SK-N-SH (cell line): ENCODE measurements at regions not wholly inside any gene's neighbourhood (a gene's known extent, or its start where the extent isn't known, plus 50 kb on each side); places are given as distances from the start of the nearest gene placed in this dataset.

Experiments used
- CTCF ChIA-PET: fragments of 300-600, 350-600 bp; formaldehyde crosslinking; extraction: SDS; loops from one replicate; lab custom pipeline; 2021; lab: Yijun Ruan, JAX
- POLR2A ChIA-PET: fragments of 350-600 bp; sonication (Branson Sonifier 250); formaldehyde crosslinking; extraction: SDS; loops from one replicate; lab custom pipeline; 2020; ENCODE audit warnings: antibody characterized with exemption, inconsistent platforms; lab: Yijun Ruan, JAX
- DNase-seq: peaks from one replicate; pipeline ENCODE4 v3.0.0; 2012
- H2AFZ ChIP-seq: fragments of 200-600 bp; sonication (generic); 2 replicates; pipeline ENCODE4 v1.8.1; 2016; ENCODE audit warnings: antibody characterized with exemption, mild to moderate bottlenecking, low read depth
- H3F3A ChIP-seq: fragments of 200-600 bp; sonication (generic); replicated peaks from 2 replicates; pipeline ENCODE3; 2016; ENCODE audit warnings: antibody characterized with exemption, mild to moderate bottlenecking; ENCODE audit not compliant: insufficient read depth
- H3K27ac ChIP-seq, 2 experiments: fragments of 200-500 bp in 1 of 2; fragments of 200-600 bp in 1 of 2; sonication (Bioruptor generic) in 1 of 2; sonication (generic), shearing (Covaris generic) in 1 of 2; 2 replicates each; pipeline versions ENCODE4 v1.5.1 to v1.6.1; 2014 to 2016; ENCODE audit warnings: low read depth in 2 of 2, inconsistent platforms in 1 of 2, low read length in 1 of 2, mild to moderate bottlenecking in 1 of 2, mixed read lengths in 1 of 2
- H3K27me3 ChIP-seq: fragments of 200-600 bp; sonication (generic), shearing (Covaris generic); 2 replicates; pipeline ENCODE4 v1.6.1; 2016; ENCODE audit warnings: mixed run types; ENCODE audit not compliant: insufficient read depth
- H3K36me3 ChIP-seq, 2 experiments: fragments of 200-500 bp in 1 of 2; fragments of 200-600 bp in 1 of 2; sonication (Bioruptor generic) in 1 of 2; sonication (generic) in 1 of 2; replicated peaks in 1 of 2; 2 replicates each; pipeline versions ENCODE3 to v1.5.1; 2014 to 2016; ENCODE audit warnings: low read length in 1 of 2, mild to moderate bottlenecking in 1 of 2; ENCODE audit not compliant: insufficient read depth in 2 of 2, control insufficient read depth in 1 of 2
- H3K4me1 ChIP-seq, 2 experiments: fragments of 200-500 bp in 1 of 2; fragments of 200-600 bp in 1 of 2; sonication (Bioruptor generic) in 1 of 2; sonication (generic), shearing (Covaris generic) in 1 of 2; 2 replicates each; pipeline versions ENCODE4 v1.5.1 to v1.6.1; 2014 to 2016; ENCODE audit warnings: low read depth in 1 of 2, low read length in 1 of 2, mixed run types in 1 of 2; ENCODE audit not compliant: insufficient read depth in 2 of 2, control insufficient read depth in 1 of 2
- H3K4me2 ChIP-seq: fragments of 200-600 bp; sonication (generic), shearing (Covaris generic); 2 replicates; pipeline ENCODE4 v1.6.1; 2017; ENCODE audit warnings: mixed run types
- H3K4me3 ChIP-seq, 2 experiments: fragments of 200-500 bp in 1 of 2; fragments of 200-600 bp in 1 of 2; sonication (Bioruptor generic) in 1 of 2; sonication (generic), shearing (Covaris generic) in 1 of 2; 2 replicates each; pipeline versions ENCODE4 v1.5.1 to v1.8.1; 2014 to 2016; ENCODE audit warnings: low read depth in 2 of 2, inconsistent platforms in 1 of 2, low read length in 1 of 2, mild to moderate bottlenecking in 1 of 2, mixed read lengths in 1 of 2, moderate library complexity in 1 of 2
- H3K79me2 ChIP-seq: fragments of 200-600 bp; sonication (generic); 2 replicates; pipeline ENCODE4 v1.8.1; 2017; ENCODE audit warnings: mild to moderate bottlenecking; ENCODE audit not compliant: insufficient read depth
- H3K9ac ChIP-seq: fragments of 200-600 bp; sonication (generic); 2 replicates; pipeline ENCODE4 v1.6.1; 2017; ENCODE audit warnings: mixed run types
- H3K9me2 ChIP-seq: fragments of 200-600 bp; sonication (generic); 2 replicates; pipeline ENCODE4 v1.6.1; 2017; ENCODE audit warnings: mixed run types
- H3K9me3 ChIP-seq: fragments of 200-600 bp; sonication (generic); 2 replicates; pipeline ENCODE4 v1.6.1; 2017; ENCODE audit warnings: mixed run types, mild to moderate bottlenecking, moderate library complexity
- H4K20me1 ChIP-seq: fragments of 200-600 bp; sonication (generic); 2 replicates; pipeline ENCODE4 v1.6.1; 2017; ENCODE audit warnings: mild to moderate bottlenecking, mixed run types; ENCODE audit not compliant: insufficient read depth
- FOSL2 ChIP-seq: IDR thresholded peaks from 2 replicates; pipeline ENCODE4 v1.4.0; 2012; ENCODE audit warnings: low read depth, mild to moderate bottlenecking, moderate library complexity, borderline replicate concordance
- FOXJ3 ChIP-seq: sonication (generic); formaldehyde crosslinking; IDR thresholded peaks from 2 replicates; pipeline ENCODE4 v1.5.1; 2020; ENCODE audit warnings: mild to moderate bottlenecking, missing genetic modification reagents
- JUND ChIP-seq: IDR thresholded peaks from 2 replicates; pipeline ENCODE4 v1.4.0; 2012
- MXI1 ChIP-seq: IDR thresholded peaks from 2 replicates; pipeline ENCODE4 v1.6.1; 2012; ENCODE audit warnings: mild to moderate bottlenecking, low read depth, low read length, improper control_type of control experiment
- NFIC ChIP-seq: IDR thresholded peaks from 2 replicates; pipeline ENCODE4 v1.4.0; 2012; ENCODE audit warnings: borderline replicate concordance
- RAD21 ChIP-seq: IDR thresholded peaks from 2 replicates; pipeline ENCODE4 v1.6.1; 2012; ENCODE audit warnings: mild to moderate bottlenecking, low read length
- TAF1 ChIP-seq: IDR thresholded peaks from 2 replicates; pipeline ENCODE4 v1.6.1; 2012; ENCODE audit warnings: low read depth, mild to moderate bottlenecking, low read length, moderate library complexity, borderline replicate concordance
- TCF12 ChIP-seq: IDR thresholded peaks from 2 replicates; pipeline ENCODE4 v1.4.0; 2012
- whole genome bisulfite sequencing: methylation state at CpG from one replicate; pipeline ENCODE4 v1.1.6; 2017; ENCODE audit warnings: low lambda C conversion rate; 5-methylcytosine and 5-hydroxymethylcytosine counted together
- TF ChIP-seq, protein P1 (sequence below): IDR thresholded peaks from 2 replicates; pipeline ENCODE4 v1.4.0; 2012; ENCODE audit warnings: low read depth, borderline replicate concordance
- TF ChIP-seq, protein P2 (sequence below): IDR thresholded peaks from 2 replicates; pipeline ENCODE4; 2012
- TF ChIP-seq, protein P3 (sequence below): IDR thresholded peaks from 2 replicates; pipeline ENCODE4 v1.4.0; 2012; ENCODE audit warnings: low read depth, borderline replicate concordance

DNA sequence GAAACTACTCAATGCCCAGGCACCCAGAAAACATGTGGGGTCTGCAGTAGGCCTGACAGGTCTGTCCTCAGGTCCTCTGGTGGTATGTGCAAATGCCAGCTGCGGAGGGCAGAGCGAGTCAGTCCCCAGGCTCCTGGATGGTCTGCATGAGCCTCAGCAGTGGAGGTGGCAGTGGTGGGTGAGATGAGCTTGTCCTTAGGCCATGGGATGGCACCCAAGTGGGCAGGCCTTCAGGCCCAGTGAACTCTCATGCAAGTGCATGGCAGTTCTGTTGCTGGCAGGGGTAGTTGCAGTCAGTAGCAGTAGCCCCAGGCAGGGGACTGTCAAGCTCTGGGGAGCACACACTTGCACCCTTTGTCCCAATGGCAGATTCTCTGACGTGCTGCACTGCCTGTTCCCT is 106.3 kb upstream of the ANXA10 start:
- H3K9ac ChIP-seq: no peak overlapping the region
- H2AFZ ChIP-seq: no peak overlapping the region
- ChIA-PET POLR2A (no interaction called here), CTCF (no interaction called here)
- no peaks in the 10 kb centered on the region for H3K27me3 ChIP-seq
- H3K36me3 ChIP-seq: no peaks in the 10 kb centered on the region
- no peaks in the 10 kb centered on the region for H3K79me2 ChIP-seq
- no peak for DNase-seq
- H3K9me2 ChIP-seq: no peaks in the 10 kb centered on the region
- no peak overlapping the region for H3K4me2 ChIP-seq
- no peaks in the 10 kb centered on the region for H3K4me1 ChIP-seq
- no peaks in the 10 kb centered on the region for H4K20me1 ChIP-seq
- H3F3A ChIP-seq: no peaks in the 10 kb centered on the region
- WGBS: 0% methylated on average over 1 of the region's 3 CpGs
- no peak overlapping the region for H3K27ac ChIP-seq
- TF ChIP-seq, protein P1, sequence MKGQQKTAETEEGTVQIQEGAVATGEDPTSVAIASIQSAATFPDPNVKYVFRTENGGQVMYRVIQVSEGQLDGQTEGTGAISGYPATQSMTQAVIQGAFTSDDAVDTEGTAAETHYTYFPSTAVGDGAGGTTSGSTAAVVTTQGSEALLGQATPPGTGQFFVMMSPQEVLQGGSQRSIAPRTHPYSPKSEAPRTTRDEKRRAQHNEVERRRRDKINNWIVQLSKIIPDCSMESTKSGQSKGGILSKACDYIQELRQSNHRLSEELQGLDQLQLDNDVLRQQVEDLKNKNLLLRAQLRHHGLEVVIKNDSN: no peak
- TF ChIP-seq RAD21: no peak
- no peak for TF ChIP-seq FOSL2
- no peak for TF ChIP-seq FOXJ3
- TF ChIP-seq MXI1: no peak
- TF ChIP-seq TAF1: no peak
- TF ChIP-seq TCF12: no peak
- no peak for TF ChIP-seq NFIC
- TF ChIP-seq, protein P2, sequence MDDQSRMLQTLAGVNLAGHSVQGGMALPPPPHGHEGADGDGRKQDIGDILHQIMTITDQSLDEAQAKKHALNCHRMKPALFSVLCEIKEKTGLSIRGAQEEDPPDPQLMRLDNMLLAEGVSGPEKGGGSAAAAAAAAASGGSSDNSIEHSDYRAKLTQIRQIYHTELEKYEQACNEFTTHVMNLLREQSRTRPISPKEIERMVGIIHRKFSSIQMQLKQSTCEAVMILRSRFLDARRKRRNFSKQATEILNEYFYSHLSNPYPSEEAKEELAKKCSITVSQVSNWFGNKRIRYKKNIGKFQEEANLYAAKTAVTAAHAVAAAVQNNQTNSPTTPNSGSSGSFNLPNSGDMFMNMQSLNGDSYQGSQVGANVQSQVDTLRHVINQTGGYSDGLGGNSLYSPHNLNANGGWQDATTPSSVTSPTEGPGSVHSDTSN: no peak
- TF ChIP-seq, all 33 proteins: peak for 0
- H3K9me3 ChIP-seq: no peaks in the 10 kb centered on the region
- no peak overlapping the region for H3K4me3 ChIP-seq

DNA sequence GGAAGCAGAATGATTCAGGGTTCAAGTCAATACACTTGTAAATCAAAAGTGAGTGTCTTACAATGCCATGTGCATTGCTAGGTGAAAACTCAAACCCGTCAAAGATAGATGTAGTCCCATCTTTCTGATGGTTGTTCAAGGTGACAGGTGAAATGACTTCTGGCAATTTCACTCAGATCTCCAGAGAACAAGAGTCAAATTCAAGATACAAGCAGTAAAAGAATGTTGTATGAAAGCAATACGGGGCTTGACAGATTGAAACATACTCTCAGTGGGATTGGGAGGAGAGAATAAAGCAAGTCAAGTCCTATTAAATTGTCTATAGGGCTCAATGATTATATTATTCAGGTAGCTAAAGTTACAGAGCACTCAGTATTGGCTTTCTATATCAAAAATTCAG is 105.1 kb upstream of the ANXA10 start:
- H3K9ac ChIP-seq: no peak overlapping the region
- WGBS: 13% methylated on average over 2 of the region's 2 CpGs
- POLR2A ChIA-PET: no interaction called here
- no peaks in the 10 kb centered on the region for H3K79me2 ChIP-seq
- H3K9me3 ChIP-seq: no peaks in the 10 kb centered on the region
- no peak overlapping the region for H3K27ac ChIP-seq
- H3K4me3 ChIP-seq: no peak overlapping the region
- H3K4me1 ChIP-seq: no peaks in the 10 kb centered on the region
- CTCF ChIA-PET: no interaction called here
- no peaks in the 10 kb centered on the region for H3K27me3 ChIP-seq
- no peaks in the 10 kb centered on the region for H4K20me1 ChIP-seq
- no peaks in the 10 kb centered on the region for H3K36me3 ChIP-seq
- no peak overlapping the region for H3K4me2 ChIP-seq
- TF ChIP-seq, protein P3, sequence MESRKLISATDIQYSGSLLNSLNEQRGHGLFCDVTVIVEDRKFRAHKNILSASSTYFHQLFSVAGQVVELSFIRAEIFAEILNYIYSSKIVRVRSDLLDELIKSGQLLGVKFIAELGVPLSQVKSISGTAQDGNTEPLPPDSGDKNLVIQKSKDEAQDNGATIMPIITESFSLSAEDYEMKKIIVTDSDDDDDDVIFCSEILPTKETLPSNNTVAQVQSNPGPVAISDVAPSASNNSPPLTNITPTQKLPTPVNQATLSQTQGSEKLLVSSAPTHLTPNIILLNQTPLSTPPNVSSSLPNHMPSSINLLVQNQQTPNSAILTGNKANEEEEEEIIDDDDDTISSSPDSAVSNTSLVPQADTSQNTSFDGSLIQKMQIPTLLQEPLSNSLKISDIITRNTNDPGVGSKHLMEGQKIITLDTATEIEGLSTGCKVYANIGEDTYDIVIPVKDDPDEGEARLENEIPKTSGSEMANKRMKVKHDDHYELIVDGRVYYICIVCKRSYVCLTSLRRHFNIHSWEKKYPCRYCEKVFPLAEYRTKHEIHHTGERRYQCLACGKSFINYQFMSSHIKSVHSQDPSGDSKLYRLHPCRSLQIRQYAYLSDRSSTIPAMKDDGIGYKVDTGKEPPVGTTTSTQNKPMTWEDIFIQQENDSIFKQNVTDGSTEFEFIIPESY: no peak
- no peak for TF ChIP-seq JUND
- H3F3A ChIP-seq: no peaks in the 10 kb centered on the region
- no peak for DNase-seq
- no peak overlapping the region for H2AFZ ChIP-seq
- no peaks in the 10 kb centered on the region for H3K9me2 ChIP-seq
